GM20000 (cell line): ENCODE measurements at regions not wholly inside any gene's neighbourhood (a gene's known extent, or its start where the extent isn't known, plus 50 kb on each side); places are given as distances from the start of the nearest gene placed in this dataset.

ENCODE experiments used
- DNase-seq: peaks from one replicate; pipeline ENCODE4 v3.0.0; 2012; ENCODE audit warnings: low spot score
- CTCF ChIP-seq: IDR thresholded peaks from 2 replicates; pipeline ENCODE4 v1.5.1; 2012; ENCODE audit warnings: mild to moderate bottlenecking, control low read depth; ENCODE audit errors: extremely low read depth, missing control alignments

- TF ChIP-seq CTCF, result no peak
- DNase-seq, result no peak
Observed at GRCh38 chr2:61700464-61700863, 153.4 kb downstream of the FAM161A start.

GRCh38 chr2:61694312-61695274, 156.4 kb upstream of the XPO1 start:
- TF ChIP-seq CTCF, result peak; percentile 71
- DNase-seq, result peak; percentile 91

- TF ChIP-seq CTCF, result no peak
- no peak for DNase-seq
Observed at GRCh38 chr2:61693744-61694143, 155.6 kb upstream of the XPO1 start.

- no peak for TF ChIP-seq CTCF
Observed at GRCh38 chr2:61690078-61690596, 152.0 kb upstream of the XPO1 start.

GRCh38 chr2:61689568-61689967, 151.4 kb upstream of the XPO1 start:
- DNase-seq, result no peak

More at GRCh38 chr2:61690078-61690596, 152.0 kb upstream of the XPO1 start:
- DNase-seq, result no peak

GRCh38 chr2:61688369-61689334, 150.5 kb upstream of the XPO1 start:
- no peak for DNase-seq
- no peak for TF ChIP-seq CTCF

More at GRCh38 chr2:61689568-61689967, 151.4 kb upstream of the XPO1 start:
- TF ChIP-seq CTCF, result no peak
